ENCODE measurements at regions not wholly inside any gene's neighbourhood (a gene's known extent, or its start where the extent isn't known, plus 50 kb on each side); places are given as distances from the start of the nearest gene placed in this dataset.

DNA sequence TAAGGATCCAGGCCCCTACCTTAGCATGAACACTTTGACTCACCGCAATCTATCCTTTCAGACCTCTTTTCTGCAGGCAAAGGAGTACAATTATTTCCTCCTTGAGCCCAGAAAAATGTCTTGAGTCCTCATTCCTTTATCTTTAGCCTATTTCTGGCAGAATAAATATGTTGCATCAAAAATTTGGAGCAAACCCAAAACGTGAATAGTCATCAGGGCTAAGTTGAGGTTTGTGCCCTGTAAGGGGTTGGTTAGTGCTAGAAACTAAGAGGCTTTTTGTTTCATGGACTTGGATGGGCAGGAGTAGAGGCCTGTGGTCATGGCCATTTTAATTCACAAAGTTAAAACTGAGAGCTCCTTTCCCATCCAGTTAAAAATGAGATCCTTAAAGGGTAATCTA, 460.3 kb downstream of the GBA3 start:
- Histone ChIP-seq H3K27ac (no peak overlapping the region), H3K4me3 (no peak overlapping the region), H3K36me3 (replicated peaks in 1 of 2) (no peaks in the 10 kb centered on the region), H3K27me3 (no peaks in the 10 kb centered on the region), H3K9me3 (replicated peaks in 1 of 3) (no peaks in the 10 kb centered on the region), H3K4me1 (replicated peaks in 1 of 2) (no peaks in the 10 kb centered on the region)
- no peak for DNase-seq
- intact Hi-C loops (cut with DNase I), result no loop called here
- TF ChIP-seq, protein P1, sequence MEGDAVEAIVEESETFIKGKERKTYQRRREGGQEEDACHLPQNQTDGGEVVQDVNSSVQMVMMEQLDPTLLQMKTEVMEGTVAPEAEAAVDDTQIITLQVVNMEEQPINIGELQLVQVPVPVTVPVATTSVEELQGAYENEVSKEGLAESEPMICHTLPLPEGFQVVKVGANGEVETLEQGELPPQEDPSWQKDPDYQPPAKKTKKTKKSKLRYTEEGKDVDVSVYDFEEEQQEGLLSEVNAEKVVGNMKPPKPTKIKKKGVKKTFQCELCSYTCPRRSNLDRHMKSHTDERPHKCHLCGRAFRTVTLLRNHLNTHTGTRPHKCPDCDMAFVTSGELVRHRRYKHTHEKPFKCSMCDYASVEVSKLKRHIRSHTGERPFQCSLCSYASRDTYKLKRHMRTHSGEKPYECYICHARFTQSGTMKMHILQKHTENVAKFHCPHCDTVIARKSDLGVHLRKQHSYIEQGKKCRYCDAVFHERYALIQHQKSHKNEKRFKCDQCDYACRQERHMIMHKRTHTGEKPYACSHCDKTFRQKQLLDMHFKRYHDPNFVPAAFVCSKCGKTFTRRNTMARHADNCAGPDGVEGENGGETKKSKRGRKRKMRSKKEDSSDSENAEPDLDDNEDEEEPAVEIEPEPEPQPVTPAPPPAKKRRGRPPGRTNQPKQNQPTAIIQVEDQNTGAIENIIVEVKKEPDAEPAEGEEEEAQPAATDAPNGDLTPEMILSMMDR (IDR thresholded peaks at IDR 0.05), result no peak
- TF ChIP-seq POLR2A (IDR thresholded peaks at IDR 0.05), result no peak
- 61 to 79% (median 68%) methylated on average over 2 of the region's 2 CpGs for WGBS, 4 donors

DNA sequence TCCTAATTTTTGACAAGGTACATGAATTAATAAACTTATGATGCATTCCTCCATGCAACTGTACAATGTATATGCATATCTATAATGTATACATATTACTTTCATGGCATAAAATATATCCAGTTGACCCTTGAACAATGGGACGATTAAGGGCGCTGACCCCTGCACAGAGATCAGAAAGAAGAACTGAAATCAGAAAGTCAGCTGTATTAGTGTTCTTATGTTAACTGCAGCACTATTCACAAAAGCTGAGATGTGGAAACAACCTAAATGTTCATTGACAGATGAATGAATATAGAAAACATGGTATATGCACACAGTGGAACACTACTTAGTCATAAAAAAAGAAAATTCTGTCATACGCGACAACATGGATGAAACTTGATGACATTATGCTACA, 457.1 kb downstream of the GBA3 start:
- no peaks in the 10 kb centered on the region for H3K4me1 ChIP-seq (replicated peaks in 1 of 2)
- H3K9me3 ChIP-seq (replicated peaks in 1 of 3), result no peaks in the 10 kb centered on the region
- no peak overlapping the region for H3K27ac ChIP-seq
- no peaks in the 10 kb centered on the region for H3K36me3 ChIP-seq (replicated peaks in 1 of 2)
- H3K27me3 ChIP-seq, result no peaks in the 10 kb centered on the region
- TF ChIP-seq POLR2A (IDR thresholded peaks at IDR 0.05), result no peak
- TF ChIP-seq, protein P1 (IDR thresholded peaks at IDR 0.05), result no peak
- H3K4me3 ChIP-seq, result no peak overlapping the region
- intact Hi-C loops (cut with DNase I), result no loop called here
- DNase-seq, result no peak
- WGBS, 4 donors, result 84 to 90% (median 86%) methylated on average over 4 of the region's 4 CpGs

DNA sequence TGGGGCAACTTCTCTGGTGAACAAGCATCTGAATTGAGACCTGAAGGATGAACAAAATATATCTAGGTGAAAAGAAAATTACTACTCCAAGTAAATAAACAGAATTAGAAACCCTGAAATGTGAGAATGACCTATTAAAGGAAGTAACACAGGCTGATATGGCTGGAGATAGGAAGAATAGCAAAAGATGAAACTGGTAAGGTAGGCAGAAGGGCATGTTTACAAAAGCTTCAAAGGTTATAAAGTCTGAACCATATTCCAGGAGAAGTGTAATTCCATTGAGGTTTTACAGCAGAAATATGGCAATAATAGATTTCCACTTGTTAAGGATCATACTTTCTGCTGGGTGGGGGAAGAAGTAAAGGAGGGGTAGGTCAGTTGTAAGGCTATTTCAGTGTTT, 452.0 kb downstream of the GBA3 start:
- DNase-seq, result no peak
- Histone ChIP-seq H3K27me3 (no peaks in the 10 kb centered on the region), H3K4me3 (no peak overlapping the region), H3K9me3 (replicated peaks in 1 of 3) (no peaks in the 10 kb centered on the region), H3K36me3 (replicated peaks in 1 of 2) (no peaks in the 10 kb centered on the region), H3K4me1 (replicated peaks in 1 of 2) (no peaks in the 10 kb centered on the region), H3K27ac (no peak overlapping the region)
- intact Hi-C loops (cut with DNase I), result no loop called here
- no peak for TF ChIP-seq POLR2A (IDR thresholded peaks at IDR 0.05)
- TF ChIP-seq, protein P1 (IDR thresholded peaks at IDR 0.05), result no peak

DNA sequence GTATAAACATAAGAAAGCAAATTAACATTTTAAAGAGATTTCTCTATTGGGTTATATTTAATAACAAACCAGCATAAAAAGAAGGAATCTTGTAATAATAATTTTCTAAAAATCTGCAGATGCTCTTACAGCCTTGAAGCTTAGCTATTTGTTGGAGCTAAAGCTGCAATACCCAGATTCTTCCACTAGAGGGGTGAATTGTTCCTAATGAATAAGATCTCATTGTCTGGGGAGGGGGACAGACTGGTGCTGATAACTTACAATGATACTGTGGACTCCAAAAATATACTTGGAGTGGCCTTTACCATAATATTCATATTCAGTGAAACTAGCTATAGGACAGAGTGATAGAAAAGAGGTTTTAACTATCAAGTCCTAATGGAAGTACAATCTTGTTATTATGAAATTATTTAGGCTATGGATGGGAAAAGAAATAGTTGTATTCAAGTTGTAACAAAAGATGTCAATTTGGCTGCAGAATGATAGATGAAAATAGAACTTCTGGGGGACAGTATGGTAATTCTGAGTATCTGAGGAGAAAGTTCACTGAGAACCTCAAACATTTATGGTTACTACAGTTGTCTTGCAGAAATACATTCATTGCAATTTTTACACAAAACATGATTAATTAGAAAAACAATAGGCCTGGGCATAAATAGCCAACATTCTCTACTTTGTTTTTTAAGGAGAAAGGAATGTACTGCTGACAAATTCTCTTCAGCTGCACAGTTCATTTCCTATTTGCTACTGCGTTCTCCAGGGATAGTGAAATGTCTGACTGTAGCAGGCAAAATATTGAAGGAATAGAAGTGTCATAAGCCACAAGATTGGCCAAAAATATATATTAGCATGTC, 443.3 kb downstream of the GBA3 start:
- intact Hi-C loops (cut with DNase I), result no loop called here

More for the DNA sequence above, 443.3 kb downstream of the GBA3 start:
- H3K27ac ChIP-seq, result no peak overlapping the region
- no peaks in the 10 kb centered on the region for H3K4me1 ChIP-seq (replicated peaks in 1 of 2)
- H3K4me3 ChIP-seq, result no peak overlapping the region
- no peak for TF ChIP-seq POLR2A (IDR thresholded peaks at IDR 0.05)
- TF ChIP-seq, protein P1 (IDR thresholded peaks at IDR 0.05), result peak; percentile 48 to 73 (median 59)
- peak in 2 of 7 donors; percentile 14 to 17 for DNase-seq
- 60 to 91% (median 71%) methylated on average over 1 of the region's 1 CpG for WGBS, 4 donors
- no peaks in the 10 kb centered on the region for H3K9me3 ChIP-seq (replicated peaks in 1 of 3)
- H3K36me3 ChIP-seq (replicated peaks in 1 of 2), result no peaks in the 10 kb centered on the region
- no peaks in the 10 kb centered on the region for H3K27me3 ChIP-seq
